Thoracic aorta (tissue), 2 donors: ENCODE measurements at regions not wholly inside any gene's neighbourhood (a gene's known extent, or its start where the extent isn't known, plus 50 kb on each side); places are given as distances from the start of the nearest gene placed in this dataset.

ENCODE experiments used
- ATAC-seq: fragments of 150-250 bp; one replicate; pipeline ENCODE4 v1.8.0; 2017; ENCODE audit warnings: low read depth; ENCODE audit not compliant: insufficient number of reproducible peaks, low FRiP score
- DNase-seq: peaks from one replicate; pipeline ENCODE4 v3.0.0-alpha.2; 2020; ENCODE audit warnings: low spot score
- H3K27ac ChIP-seq, 2 donors: fragments of 200-600 bp; sonication (generic); 1 replicate in 1 of 2; 2 replicates in 1 of 2; pipeline ENCODE4 v1.5.1; 2016; ENCODE audit warnings: mild to moderate bottlenecking in 2 of 2, moderate library complexity in 2 of 2
- H3K27me3 ChIP-seq: fragments of 200-600 bp; sonication (generic); replicated peaks from 2 replicates; pipeline ENCODE4 v1.6.0; 2016; ENCODE audit warnings: mild to moderate bottlenecking; ENCODE audit not compliant: insufficient read depth
- H3K36me3 ChIP-seq: fragments of 200-600 bp; sonication (generic); one replicate; pipeline ENCODE4 v1.5.1; 2016
- H3K4me1 ChIP-seq, 2 donors: fragments of 200-600 bp; sonication (generic); 1 replicate in 1 of 2; 2 replicates in 1 of 2; pipeline versions ENCODE4 v1.5.1 to v1.6.0; 2016; ENCODE audit warnings: low read depth in 2 of 2, mild to moderate bottlenecking in 1 of 2; ENCODE audit not compliant: control insufficient read depth in 1 of 2
- H3K4me3 ChIP-seq: fragments of 200-600 bp; sonication (generic); 2 replicates; pipeline ENCODE4 v1.5.1; 2016; ENCODE audit warnings: mild to moderate bottlenecking
- H3K9me3 ChIP-seq: fragments of 200-600 bp; sonication (generic); 2 replicates; pipeline ENCODE4 v1.5.1; 2016
- TF ChIP-seq, protein P1 (sequence below): fragments of 200-600 bp; sonication (generic); IDR thresholded peaks from one replicate; pipeline ENCODE4 v1.5.1; 2019; ENCODE audit warnings: antibody characterized with exemption

DNA sequence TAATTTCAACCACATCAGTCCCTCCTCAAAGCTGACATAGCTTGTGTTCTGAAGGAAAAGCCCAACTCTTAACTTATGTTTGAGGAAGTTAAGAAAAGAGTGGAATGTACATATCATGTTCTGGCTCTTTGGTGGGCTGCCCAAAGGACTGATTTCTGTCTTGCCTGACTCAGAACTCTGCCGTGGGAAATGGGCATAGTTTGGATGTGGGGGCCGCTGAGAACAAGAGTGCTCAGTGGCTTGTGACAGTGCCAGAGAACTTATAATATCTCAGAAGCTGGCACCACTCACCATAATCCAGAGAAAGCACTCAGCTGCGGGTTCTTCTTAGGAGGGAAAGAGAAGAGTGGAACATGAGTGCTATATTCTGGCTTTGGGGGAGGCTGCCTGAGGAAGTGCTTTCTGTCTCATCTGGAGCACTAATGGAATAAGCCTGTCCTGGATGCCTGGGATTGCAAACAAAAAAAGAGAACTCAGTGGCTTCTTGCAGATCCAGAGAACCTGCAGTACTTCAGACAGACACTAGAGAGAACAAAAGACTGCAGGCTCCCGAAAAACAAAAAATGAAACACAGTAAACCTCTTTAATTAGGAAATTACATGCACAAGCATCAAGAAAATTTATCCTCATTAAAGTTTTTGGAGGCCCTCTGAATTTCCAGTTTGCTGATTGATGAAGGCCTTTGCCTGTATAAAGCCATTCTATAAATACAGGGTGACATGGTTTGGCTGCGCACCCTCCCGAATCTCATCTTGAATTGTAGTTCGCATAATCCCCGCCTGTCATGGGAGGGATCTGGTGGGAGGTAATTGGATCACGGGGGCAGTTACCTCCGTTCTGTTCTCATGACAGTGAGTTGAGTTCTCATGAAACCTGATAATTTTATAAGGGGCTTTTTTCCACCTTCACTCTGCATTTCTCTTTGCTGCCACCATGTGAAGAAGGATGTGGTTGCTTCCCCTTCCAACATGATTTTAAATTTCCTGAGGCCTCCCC is 207.0 kb downstream of the DMAC1 start:
- no peaks in the 10 kb centered on the region for H3K9me3 ChIP-seq
- no peak for ATAC-seq
- H3K27ac ChIP-seq = no peak overlapping the region
- H3K36me3 ChIP-seq = no peaks in the 10 kb centered on the region
- no peaks in the 10 kb centered on the region for H3K27me3 ChIP-seq
- no peaks in the 10 kb centered on the region for H3K4me1 ChIP-seq
- no peak for DNase-seq
- TF ChIP-seq, protein P1, sequence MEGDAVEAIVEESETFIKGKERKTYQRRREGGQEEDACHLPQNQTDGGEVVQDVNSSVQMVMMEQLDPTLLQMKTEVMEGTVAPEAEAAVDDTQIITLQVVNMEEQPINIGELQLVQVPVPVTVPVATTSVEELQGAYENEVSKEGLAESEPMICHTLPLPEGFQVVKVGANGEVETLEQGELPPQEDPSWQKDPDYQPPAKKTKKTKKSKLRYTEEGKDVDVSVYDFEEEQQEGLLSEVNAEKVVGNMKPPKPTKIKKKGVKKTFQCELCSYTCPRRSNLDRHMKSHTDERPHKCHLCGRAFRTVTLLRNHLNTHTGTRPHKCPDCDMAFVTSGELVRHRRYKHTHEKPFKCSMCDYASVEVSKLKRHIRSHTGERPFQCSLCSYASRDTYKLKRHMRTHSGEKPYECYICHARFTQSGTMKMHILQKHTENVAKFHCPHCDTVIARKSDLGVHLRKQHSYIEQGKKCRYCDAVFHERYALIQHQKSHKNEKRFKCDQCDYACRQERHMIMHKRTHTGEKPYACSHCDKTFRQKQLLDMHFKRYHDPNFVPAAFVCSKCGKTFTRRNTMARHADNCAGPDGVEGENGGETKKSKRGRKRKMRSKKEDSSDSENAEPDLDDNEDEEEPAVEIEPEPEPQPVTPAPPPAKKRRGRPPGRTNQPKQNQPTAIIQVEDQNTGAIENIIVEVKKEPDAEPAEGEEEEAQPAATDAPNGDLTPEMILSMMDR = no peak
- H3K4me3 ChIP-seq = no peak overlapping the region

DNA sequence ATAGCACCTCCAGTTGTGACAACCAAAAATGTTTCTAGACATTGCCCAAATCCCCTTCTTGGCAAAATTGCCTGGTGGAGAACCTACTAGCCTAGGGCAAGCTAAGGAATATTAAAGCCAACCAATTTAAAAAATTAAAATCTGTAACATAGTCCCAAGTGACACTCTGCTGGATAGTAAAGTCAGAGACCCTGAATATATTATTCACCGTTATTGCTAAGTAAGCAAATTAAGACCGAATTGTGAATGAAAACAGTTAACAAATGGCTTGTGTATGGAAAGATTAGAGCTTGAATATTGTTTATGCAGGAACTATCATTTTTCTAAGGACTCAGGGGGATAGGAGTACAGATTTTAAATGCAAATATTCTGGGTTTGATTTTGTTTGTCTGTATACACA is 208.1 kb downstream of the DMAC1 start:
- no peak overlapping the region for H3K4me3 ChIP-seq
- no peaks in the 10 kb centered on the region for H3K9me3 ChIP-seq
- H3K36me3 ChIP-seq = no peaks in the 10 kb centered on the region
- no peak overlapping the region for H3K27ac ChIP-seq
- H3K4me1 ChIP-seq = no peaks in the 10 kb centered on the region
- ATAC-seq = no peak
- no peaks in the 10 kb centered on the region for H3K27me3 ChIP-seq
- no peak for DNase-seq
- TF ChIP-seq, protein P1 = no peak

DNA sequence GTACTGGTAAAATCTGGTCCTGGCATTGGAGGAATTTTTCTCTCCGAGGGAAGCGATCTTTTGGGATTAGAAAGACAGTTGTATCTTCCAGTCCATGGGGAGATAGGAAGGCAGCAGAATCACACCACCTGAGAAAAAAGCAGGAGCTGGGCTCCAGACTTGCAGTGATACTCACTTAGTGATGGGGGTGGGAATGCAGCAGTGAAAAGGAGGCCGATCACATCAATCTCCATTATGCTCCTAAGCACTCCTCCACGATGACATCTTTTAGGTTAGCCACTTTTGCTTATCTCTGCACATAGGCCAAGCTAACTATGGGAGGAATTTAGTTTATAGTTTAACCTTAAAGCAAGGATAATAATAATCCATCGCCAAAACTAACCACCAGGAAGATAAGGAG is 219.0 kb downstream of the DMAC1 start:
- no peaks in the 10 kb centered on the region for H3K36me3 ChIP-seq
- no peaks in the 10 kb centered on the region for H3K9me3 ChIP-seq
- H3K27ac ChIP-seq = no peak overlapping the region
- peaks cover 0 to 6% of the 10 kb centered on the region in 2 donors for H3K4me1 ChIP-seq
- no peak for ATAC-seq
- TF ChIP-seq, protein P1 = no peak
- no peak overlapping the region for H3K4me3 ChIP-seq
- H3K27me3 ChIP-seq = no peaks in the 10 kb centered on the region
- no peak for DNase-seq

DNA sequence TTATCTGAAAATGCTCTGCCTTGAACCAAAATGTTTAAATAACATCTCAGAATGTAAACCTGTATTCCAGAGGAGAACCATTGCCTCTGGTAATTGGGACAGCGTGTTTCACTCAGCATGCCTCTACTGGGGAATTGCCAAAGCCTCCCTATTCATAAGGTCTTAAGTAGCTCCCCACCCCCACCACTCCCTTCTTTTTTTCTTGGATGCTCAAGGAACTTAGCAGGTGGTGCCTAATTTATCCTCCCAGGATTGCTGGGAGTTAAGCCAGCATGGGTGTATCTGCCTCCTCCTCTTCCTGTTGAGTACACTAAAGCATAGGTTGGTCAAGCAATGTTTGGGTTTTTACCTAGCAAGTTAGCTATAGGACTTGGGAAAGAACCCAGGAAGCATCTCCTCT is 220.2 kb downstream of the DMAC1 start:
- TF ChIP-seq, protein P1 = no peak
- no peaks in the 10 kb centered on the region for H3K9me3 ChIP-seq
- no peaks in the 10 kb centered on the region for H3K27me3 ChIP-seq
- H3K27ac ChIP-seq = no peak overlapping the region
- DNase-seq (no peak), ATAC-seq (no peak)
- peaks cover 0 to 6% of the 10 kb centered on the region in 2 donors for H3K4me1 ChIP-seq
- no peak overlapping the region for H3K4me3 ChIP-seq
- H3K36me3 ChIP-seq = no peaks in the 10 kb centered on the region

DNA sequence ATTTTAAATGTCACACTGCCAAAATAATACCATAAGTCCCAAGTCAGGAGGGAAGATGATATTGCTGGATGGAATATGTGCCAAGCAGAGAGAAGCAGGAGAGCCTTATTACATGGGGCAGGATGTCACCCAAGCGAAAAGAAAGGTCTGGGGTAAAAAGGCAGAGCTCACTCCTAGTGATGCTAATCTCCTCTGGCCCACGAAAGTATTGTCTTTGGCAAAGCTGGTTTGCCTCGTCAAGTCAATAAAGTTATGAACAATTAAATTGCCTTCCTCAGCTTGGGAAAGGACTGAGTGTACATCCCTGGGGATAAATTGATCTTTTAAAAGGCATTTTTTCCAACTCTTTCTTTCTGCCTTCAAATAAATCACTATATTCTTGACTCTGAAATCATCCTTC is 220.6 kb downstream of the DMAC1 start:
- Histone ChIP-seq H3K4me1 (peaks cover 0 to 6% of the 10 kb centered on the region in 2 donors), H3K9me3 (no peaks in the 10 kb centered on the region), H3K4me3 (no peak overlapping the region), H3K27me3 (no peaks in the 10 kb centered on the region), H3K27ac (no peak overlapping the region), H3K36me3 (no peaks in the 10 kb centered on the region)
- TF ChIP-seq, protein P1 = no peak
- no peak for ATAC-seq
- no peak for DNase-seq
